HepG2 (cell line): ENCODE measurements at regions not wholly inside any gene's neighbourhood (a gene's known extent, or its start where the extent isn't known, plus 50 kb on each side); places are given as distances from the start of the nearest gene placed in this dataset.

Experiments used
- ATAC-seq: fragments of 200-7000 bp; cut with Tn5 transposase; 3 replicates; pipeline ENCODE4 v1.9.1; 2020; ENCODE audit warnings: mild to moderate bottlenecking, moderate library complexity
- BruUV-seq: library from RNA; stranded (reverse); fragments of 400-500 nt; replicated peaks from 2 replicates; lab custom pipeline; 2021; lab: Mats Ljungman, UMichigan
- CTCF ChIA-PET: fragments of 300-600 bp; formaldehyde crosslinking; extraction: SDS; loops from one replicate; lab custom pipeline; 2021; ENCODE audit warnings: low total read pairs, inconsistent platforms, low intra/inter-chr PET ratio; lab: Yijun Ruan, JAX
- POLR2A ChIA-PET: fragments of 350-600 bp; sonication (Branson Sonifier 250); formaldehyde crosslinking; loops from one replicate; lab custom pipeline; 2020; ENCODE audit warnings: antibody characterized with exemption, inconsistent platforms; lab: Yijun Ruan, JAX
- DNase-seq: peaks from one replicate; pipeline ENCODE4 v3.0.0-alpha.2; 2015; ENCODE audit warnings: low spot score
- FAIRE-seq: peaks from 3 replicates; lab custom pipeline; 2011; peaks lifted over from hg19 to GRCh38; lab: Jason Lieb, UNC
- H2AFZ ChIP-seq: one replicate; pipeline ENCODE4 v1.6.1; 2011; ENCODE audit warnings: low read length, inconsistent platforms
- H3K27ac ChIP-seq: fragments of 300-600 bp; 3 replicates; pipeline ENCODE4 v1.8.0; 2011; ENCODE audit warnings: mixed run types, mild to moderate bottlenecking, mixed read lengths, low read length, inconsistent platforms; ENCODE audit not compliant: insufficient read depth; ENCODE audit errors: extremely low read length
- H3K27me3 ChIP-seq, 2 experiments: fragments of 200-600 bp in 1 of 2; 2 replicates in 1 of 2; 3 replicates in 1 of 2; pipeline versions ENCODE4 v1.6.0 to v1.8.0; 2011; ENCODE audit warnings: low read length in 2 of 2, mild to moderate bottlenecking in 2 of 2, moderate library complexity in 2 of 2, inconsistent platforms in 1 of 2; ENCODE audit not compliant: insufficient read depth in 2 of 2, control insufficient read depth in 1 of 2
- H3K36me3 ChIP-seq, 2 experiments: fragments of 200-600 bp in 1 of 2; replicated peaks in 1 of 2; 2 replicates in 1 of 2; 3 replicates in 1 of 2; pipeline versions ENCODE4 v1.5.1 to v1.8.0; 2011; ENCODE audit warnings: low read length in 2 of 2, inconsistent platforms in 1 of 2; ENCODE audit not compliant: insufficient read depth in 2 of 2, control insufficient read depth in 1 of 2
- H3K4me1 ChIP-seq: 2 replicates; pipeline ENCODE4 v1.5.1; 2012; ENCODE audit warnings: low read length, inconsistent platforms; ENCODE audit not compliant: insufficient read depth
- H3K4me2 ChIP-seq: 2 replicates; pipeline ENCODE4 v1.6.0; 2011; ENCODE audit warnings: low read depth, low read length, inconsistent platforms
- H3K4me3 ChIP-seq, 3 experiments: fragments of 200-600 bp in 1 of 3; sonication (generic), shearing (Covaris generic) in 1 of 3; replicated peaks in 1 of 3; 2 replicates each; pipeline ENCODE4 v1.5.1; 2011 to 2016; ENCODE audit warnings: low read length in 3 of 3, inconsistent platforms in 2 of 3, low read depth in 2 of 3, mild to moderate bottlenecking in 2 of 3, control low read depth in 1 of 3, mixed read lengths in 1 of 3; ENCODE audit not compliant: insufficient read depth in 1 of 3
- H3K79me2 ChIP-seq: one replicate; pipeline ENCODE4 v1.6.1; 2011; ENCODE audit warnings: low read length, inconsistent platforms; ENCODE audit not compliant: insufficient read depth
- H3K9ac ChIP-seq: 2 replicates; pipeline ENCODE4 v1.6.0; 2011; ENCODE audit warnings: mild to moderate bottlenecking, low read depth, low read length, inconsistent platforms; ENCODE audit not compliant: insufficient read depth
- H3K9me3 ChIP-seq: 2 replicates; pipeline ENCODE4 v1.5.1; 2012; ENCODE audit warnings: mild to moderate bottlenecking, low read length
- H4K20me1 ChIP-seq: 2 replicates; pipeline ENCODE4 v1.6.0; 2011; ENCODE audit warnings: inconsistent platforms, mild to moderate bottlenecking, low read length, moderate library complexity; ENCODE audit not compliant: insufficient read depth
- ETV5 ChIP-seq: IDR thresholded peaks from 2 replicates; pipeline ENCODE4 v1.6.1; 2018; ENCODE audit warnings: missing biosample characterization, missing genetic modification reagents, inconsistent platforms, borderline replicate concordance
- PRMT3 ChIP-seq: sonication (generic); formaldehyde crosslinking; IDR thresholded peaks from 2 replicates; pipeline ENCODE4 v1.8.1; 2022; ENCODE audit warnings: low read depth, mild to moderate bottlenecking, moderate library complexity, missing genetic modification reagents, borderline replicate concordance
- ZNF660 ChIP-seq: sonication (generic); formaldehyde crosslinking; IDR thresholded peaks from 2 replicates; pipeline ENCODE4 v1.5.1; 2020; ENCODE audit warnings: mild to moderate bottlenecking, low read depth, missing genetic modification reagents, borderline replicate concordance
- WGBS: methylation state at CpG from one replicate; pipeline ENCODE4 v1.1.6; 2017; ENCODE audit warnings: low lambda C conversion rate; 5-methylcytosine and 5-hydroxymethylcytosine counted together
- in situ Hi-C: cut with HindIII; loops from 2 replicates; pipeline ENCODE4 v1.10.0; 2017; ENCODE audit warnings: low pct_unique_long_range_greater_than_20kb; ENCODE audit not compliant: extremely low pct_ligation_motif_present
- intact Hi-C: fragments of 100-400 bp; cut with micrococcal nuclease; formaldehyde crosslinking; loops from one replicate; pipeline ENCODE4 v1.10.0; 2022; ENCODE audit not compliant: unreplicated experiment
- TF ChIP-seq, protein P1 (sequence below): sonication (generic); formaldehyde crosslinking; IDR thresholded peaks from 2 replicates; pipeline ENCODE4 v1.4.0; 2020; ENCODE audit warnings: mild to moderate bottlenecking, missing genetic modification reagents, borderline replicate concordance
- TF ChIP-seq, protein P2 (sequence below): IDR thresholded peaks from 2 replicates; pipeline ENCODE4 v1.4.0; 2020; ENCODE audit warnings: mild to moderate bottlenecking, missing genetic modification reagents

DNA sequence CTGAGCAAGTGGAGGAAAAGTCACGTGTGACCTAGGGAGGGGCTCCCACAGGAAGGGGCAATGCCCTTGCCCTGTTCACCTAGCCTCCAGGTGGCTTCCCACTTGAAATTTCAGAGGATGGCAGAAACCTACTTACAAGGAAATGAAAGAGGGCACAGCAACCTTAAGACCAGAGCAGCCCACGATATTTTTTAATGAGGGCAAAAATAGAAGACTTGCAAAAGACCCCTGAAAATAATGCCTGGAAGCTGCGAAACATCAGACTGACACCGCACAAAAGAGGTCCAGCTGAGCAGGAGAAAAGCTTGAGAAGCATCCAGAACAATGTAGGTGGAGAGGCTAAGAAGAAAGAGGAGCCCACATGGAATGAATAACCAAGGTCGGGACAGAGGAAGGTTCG, 66.1 kb downstream of the KLF15 start:
- no peak overlapping the region for H3K4me3 ChIP-seq
- FAIRE-seq (no peak), DNase-seq (no peak), ATAC-seq (no peak)
- H2AFZ ChIP-seq = no peak overlapping the region
- H4K20me1 ChIP-seq = 0 out of 2 replicates have a peak, but pooled peaks cover 2% of the 10 kb centered on the region
- intact Hi-C loops (no loop called here), in situ Hi-C loops (no loop called here)
- WGBS = 42% methylated on average over 6 of the region's 6 CpGs
- H3K4me2 ChIP-seq = no peak overlapping the region
- H3K36me3 ChIP-seq = no peaks in the 10 kb centered on the region
- ChIA-PET CTCF (no interaction called here), POLR2A (no interaction called here)
- no peak overlapping the region for H3K9ac ChIP-seq
- no peak overlapping the region for H3K27ac ChIP-seq
- peaks cover 9 to 52% of the 10 kb centered on the region in 2 experiments; a peak in 4 of 5 replicates for H3K27me3 ChIP-seq
- H3K4me1 ChIP-seq = peaks cover 29% of the 10 kb centered on the region
- no peaks in the 10 kb centered on the region for H3K9me3 ChIP-seq
- no TSS peak for BruUV-seq
- TF ChIP-seq PRMT3 (CRISPR knock-in tag) (no peak), ZNF660 (CRISPR knock-in tag) (no peak), ETV5 (CRISPR knock-in tag) (no peak)
- TF ChIP-seq, protein P1, sequence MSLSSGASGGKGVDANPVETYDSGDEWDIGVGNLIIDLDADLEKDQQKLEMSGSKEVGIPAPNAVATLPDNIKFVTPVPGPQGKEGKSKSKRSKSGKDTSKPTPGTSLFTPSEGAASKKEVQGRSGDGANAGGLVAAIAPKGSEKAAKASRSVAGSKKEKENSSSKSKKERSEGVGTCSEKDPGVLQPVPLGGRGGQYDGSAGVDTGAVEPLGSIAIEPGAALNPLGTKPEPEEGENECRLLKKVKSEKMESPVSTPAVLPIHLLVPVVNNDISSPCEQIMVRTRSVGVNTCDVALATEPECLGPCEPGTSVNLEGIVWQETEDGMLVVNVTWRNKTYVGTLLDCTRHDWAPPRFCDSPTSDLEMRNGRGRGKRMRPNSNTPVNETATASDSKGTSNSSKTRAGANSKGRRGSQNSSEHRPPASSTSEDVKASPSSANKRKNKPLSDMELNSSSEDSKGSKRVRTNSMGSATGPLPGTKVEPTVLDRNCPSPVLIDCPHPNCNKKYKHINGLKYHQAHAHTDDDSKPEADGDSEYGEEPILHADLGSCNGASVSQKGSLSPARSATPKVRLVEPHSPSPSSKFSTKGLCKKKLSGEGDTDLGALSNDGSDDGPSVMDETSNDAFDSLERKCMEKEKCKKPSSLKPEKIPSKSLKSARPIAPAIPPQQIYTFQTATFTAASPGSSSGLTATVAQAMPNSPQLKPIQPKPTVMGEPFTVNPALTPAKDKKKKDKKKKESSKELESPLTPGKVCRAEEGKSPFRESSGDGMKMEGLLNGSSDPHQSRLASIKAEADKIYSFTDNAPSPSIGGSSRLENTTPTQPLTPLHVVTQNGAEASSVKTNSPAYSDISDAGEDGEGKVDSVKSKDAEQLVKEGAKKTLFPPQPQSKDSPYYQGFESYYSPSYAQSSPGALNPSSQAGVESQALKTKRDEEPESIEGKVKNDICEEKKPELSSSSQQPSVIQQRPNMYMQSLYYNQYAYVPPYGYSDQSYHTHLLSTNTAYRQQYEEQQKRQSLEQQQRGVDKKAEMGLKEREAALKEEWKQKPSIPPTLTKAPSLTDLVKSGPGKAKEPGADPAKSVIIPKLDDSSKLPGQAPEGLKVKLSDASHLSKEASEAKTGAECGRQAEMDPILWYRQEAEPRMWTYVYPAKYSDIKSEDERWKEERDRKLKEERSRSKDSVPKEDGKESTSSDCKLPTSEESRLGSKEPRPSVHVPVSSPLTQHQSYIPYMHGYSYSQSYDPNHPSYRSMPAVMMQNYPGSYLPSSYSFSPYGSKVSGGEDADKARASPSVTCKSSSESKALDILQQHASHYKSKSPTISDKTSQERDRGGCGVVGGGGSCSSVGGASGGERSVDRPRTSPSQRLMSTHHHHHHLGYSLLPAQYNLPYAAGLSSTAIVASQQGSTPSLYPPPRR (CRISPR knock-in tag) = no peak
- TF ChIP-seq, protein P2, sequence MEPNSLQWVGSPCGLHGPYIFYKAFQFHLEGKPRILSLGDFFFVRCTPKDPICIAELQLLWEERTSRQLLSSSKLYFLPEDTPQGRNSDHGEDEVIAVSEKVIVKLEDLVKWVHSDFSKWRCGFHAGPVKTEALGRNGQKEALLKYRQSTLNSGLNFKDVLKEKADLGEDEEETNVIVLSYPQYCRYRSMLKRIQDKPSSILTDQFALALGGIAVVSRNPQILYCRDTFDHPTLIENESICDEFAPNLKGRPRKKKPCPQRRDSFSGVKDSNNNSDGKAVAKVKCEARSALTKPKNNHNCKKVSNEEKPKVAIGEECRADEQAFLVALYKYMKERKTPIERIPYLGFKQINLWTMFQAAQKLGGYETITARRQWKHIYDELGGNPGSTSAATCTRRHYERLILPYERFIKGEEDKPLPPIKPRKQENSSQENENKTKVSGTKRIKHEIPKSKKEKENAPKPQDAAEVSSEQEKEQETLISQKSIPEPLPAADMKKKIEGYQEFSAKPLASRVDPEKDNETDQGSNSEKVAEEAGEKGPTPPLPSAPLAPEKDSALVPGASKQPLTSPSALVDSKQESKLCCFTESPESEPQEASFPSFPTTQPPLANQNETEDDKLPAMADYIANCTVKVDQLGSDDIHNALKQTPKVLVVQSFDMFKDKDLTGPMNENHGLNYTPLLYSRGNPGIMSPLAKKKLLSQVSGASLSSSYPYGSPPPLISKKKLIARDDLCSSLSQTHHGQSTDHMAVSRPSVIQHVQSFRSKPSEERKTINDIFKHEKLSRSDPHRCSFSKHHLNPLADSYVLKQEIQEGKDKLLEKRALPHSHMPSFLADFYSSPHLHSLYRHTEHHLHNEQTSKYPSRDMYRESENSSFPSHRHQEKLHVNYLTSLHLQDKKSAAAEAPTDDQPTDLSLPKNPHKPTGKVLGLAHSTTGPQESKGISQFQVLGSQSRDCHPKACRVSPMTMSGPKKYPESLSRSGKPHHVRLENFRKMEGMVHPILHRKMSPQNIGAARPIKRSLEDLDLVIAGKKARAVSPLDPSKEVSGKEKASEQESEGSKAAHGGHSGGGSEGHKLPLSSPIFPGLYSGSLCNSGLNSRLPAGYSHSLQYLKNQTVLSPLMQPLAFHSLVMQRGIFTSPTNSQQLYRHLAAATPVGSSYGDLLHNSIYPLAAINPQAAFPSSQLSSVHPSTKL (CRISPR knock-in tag) = no peak
- no peaks in the 10 kb centered on the region for H3K79me2 ChIP-seq
